ENCODE measurements at regions not wholly inside any gene's neighbourhood (a gene's known extent, or its start where the extent isn't known, plus 50 kb on each side); places are given as distances from the start of the nearest gene placed in this dataset.
"Not testable (repeated sequence)": the region's sequence is repeated elsewhere in the genome, so short reads cannot be mapped to it uniquely, and the experiment has no call there.

GRCh38 chr7:6990426-6991152 is 164.5 kb upstream of the CCZ1B start:
- DNase-seq (ENCODE audit: low read depth) = not testable (repeated sequence)

GRCh38 chr7:6991169-6991611 is 165.1 kb upstream of the CCZ1B start:
- peak; percentile 14 for DNase-seq (ENCODE audit: low read depth)

GRCh38 chr7:6991686-6992085 is 165.6 kb upstream of the CCZ1B start:
- not testable (repeated sequence) for DNase-seq (ENCODE audit: low read depth)

GRCh38 chr7:6992133-6992532 is 166.1 kb upstream of the CCZ1B start:
- DNase-seq (ENCODE audit: low read depth) = not testable (repeated sequence)

GRCh38 chr7:6995026-6995425 is 169.0 kb upstream of the CCZ1B start:
- DNase-seq (ENCODE audit: low read depth) = not testable (repeated sequence)

GRCh38 chr7:6995493-6996289 is 169.6 kb upstream of the CCZ1B start:
- not testable (repeated sequence) for DNase-seq (ENCODE audit: low read depth)

GRCh38 chr7:6999067-6999666 is 173.1 kb upstream of the CCZ1B start:
- not testable (repeated sequence) for DNase-seq (ENCODE audit: low read depth)

GRCh38 chr7:7002418-7003062 is 176.5 kb upstream of the CCZ1B start:
- no peak for DNase-seq (ENCODE audit: low read depth)

GRCh38 chr7:7005303-7005702 is 177.0 kb upstream of the C1GALT1 start:
- no peak for DNase-seq (ENCODE audit: low read depth)

- DNase-seq (ENCODE audit: low read depth) = not testable (repeated sequence)
These were observed 176.4 kb upstream of the C1GALT1 start for GRCh38 chr7:7005949-7006348.

- DNase-seq (ENCODE audit: low read depth) = not testable (repeated sequence)
These were observed 171.1 kb upstream of the C1GALT1 start for GRCh38 chr7:7011241-7011640.

GRCh38 chr7:7011751-7012150 is 170.6 kb upstream of the C1GALT1 start:
- DNase-seq (ENCODE audit: low read depth) = not testable (repeated sequence)

GRCh38 chr7:7014827-7015595 is 167.3 kb upstream of the C1GALT1 start:
- no peak for DNase-seq (ENCODE audit: low read depth)

GRCh38 chr7:7017707-7018280 is 164.6 kb upstream of the C1GALT1 start:
- DNase-seq (ENCODE audit: low read depth) = no peak

GRCh38 chr7:7018290-7018689 is 164.1 kb upstream of the C1GALT1 start:
- no peak for DNase-seq (ENCODE audit: low read depth)

- DNase-seq (ENCODE audit: low read depth) = no peak
These were observed 150.1 kb upstream of the C1GALT1 start for GRCh38 chr7:7032221-7032620.

- DNase-seq (ENCODE audit: low read depth) = no peak
These were observed 146.5 kb upstream of the C1GALT1 start for GRCh38 chr7:7035851-7036250.

- DNase-seq (ENCODE audit: low read depth) = not testable (repeated sequence)
These were observed 140.0 kb upstream of the C1GALT1 start for GRCh38 chr7:7042286-7042893.

- no peak for DNase-seq (ENCODE audit: low read depth)
These were observed 137.5 kb upstream of the C1GALT1 start for GRCh38 chr7:7044806-7045205.

- DNase-seq (ENCODE audit: low read depth) = no peak
These were observed 134.1 kb upstream of the C1GALT1 start for GRCh38 chr7:7048213-7048612.
